MCF 10A (cell line): ENCODE measurements at regions not wholly inside any gene's neighbourhood (a gene's known extent, or its start where the extent isn't known, plus 50 kb on each side); places are given as distances from the start of the nearest gene placed in this dataset.
"Not testable (repeated sequence)": the region's sequence is repeated elsewhere in the genome, so short reads cannot be mapped to it uniquely, and the experiment has no call there.

Experiments used
- BruUV-seq: library from RNA; stranded (reverse); fragments of 400-500 nt; replicated peaks from 2 replicates; lab custom pipeline; 2021; lab: Mats Ljungman, UMichigan
- CTCF ChIA-PET: fragments of 300-600 bp; sonication (Branson Sonifier 250); formaldehyde crosslinking; extraction: SDS; loops from one replicate; lab custom pipeline; 2021; ENCODE audit warnings: antibody characterized with exemption, inconsistent platforms; lab: Yijun Ruan, JAX
- POLR2A ChIA-PET: fragments of 300-600, 350-650 bp; sonication (Branson Sonifier 250); formaldehyde crosslinking; extraction: SDS; loops from one replicate; lab custom pipeline; 2020; ENCODE audit warnings: antibody characterized with exemption, inconsistent platforms; lab: Yijun Ruan, JAX
- DNase-seq: peaks from one replicate; pipeline ENCODE4 v3.0.0-alpha.2; 2018; ENCODE audit not compliant: unreplicated experiment
- H3K27ac Mint-ChIP-seq: one replicate; pipeline ENCODE4 v1.8.0; 2022; ENCODE audit warnings: mild to moderate bottlenecking, low read depth, mixed read lengths; ENCODE audit not compliant: unreplicated experiment
- H3K27me3 Mint-ChIP-seq: one replicate; pipeline ENCODE4 v1.8.0; 2022; ENCODE audit warnings: mixed read lengths; ENCODE audit not compliant: insufficient read depth, unreplicated experiment
- H3K36me3 Mint-ChIP-seq: one replicate; pipeline ENCODE4 v1.8.0; 2022; ENCODE audit warnings: mild to moderate bottlenecking, moderate library complexity, mixed read lengths; ENCODE audit not compliant: insufficient read depth, unreplicated experiment
- H3K4me1 Mint-ChIP-seq: one replicate; pipeline ENCODE4 v1.8.0; 2022; ENCODE audit warnings: mixed read lengths; ENCODE audit not compliant: insufficient read depth, unreplicated experiment
- H3K4me3 Mint-ChIP-seq: one replicate; pipeline ENCODE4 v1.8.0; 2022; ENCODE audit warnings: mild to moderate bottlenecking, moderate library complexity, mixed read lengths; ENCODE audit not compliant: unreplicated experiment
- H3K9me3 Mint-ChIP-seq: one replicate; pipeline ENCODE4 v1.8.0; 2022; ENCODE audit warnings: mixed read lengths; ENCODE audit not compliant: unreplicated experiment
- CTCF ChIP-seq: fragments of 200-600 bp; IDR thresholded peaks from one replicate; pipeline ENCODE4 v1.8.0; 2022; ENCODE audit warnings: antibody characterized with exemption, mild to moderate bottlenecking; ENCODE audit not compliant: unreplicated experiment
- intact Hi-C: fragments of 100-400 bp; cut with micrococcal nuclease; formaldehyde crosslinking; loops from 2 replicates; pipeline ENCODE4 v1.14.1; 2022

GRCh38 chr4:101643186-101643837 is 147.2 kb upstream of the BANK1 start:
- ChIA-PET POLR2A (interaction anchor here (0.5 to 1.4 kb wide), 12 partner anchors 19 to 833 kb away, joined by 3 to 9 read pairs (median 3); no protein-coding TSS in a partner anchor), CTCF (no interaction called here)
- H3K27me3 Mint-ChIP-seq: no peaks in the 10 kb centered on the region
- H3K4me3 Mint-ChIP-seq: no peak overlapping the region
- peak; percentile 67 for DNase-seq
- no peaks in the 10 kb centered on the region for H3K9me3 Mint-ChIP-seq
- H3K4me1 Mint-ChIP-seq: peaks cover 20% of the 10 kb centered on the region
- peak overlapping the region; percentile 10 for H3K27ac Mint-ChIP-seq
- BruUV-seq: no TSS peak
- no peak for TF ChIP-seq CTCF
- H3K36me3 Mint-ChIP-seq: no peaks in the 10 kb centered on the region
- intact Hi-C loops: no loop called here

GRCh38 chr4:101632766-101633165 is 157.8 kb upstream of the BANK1 start:
- DNase-seq, H3K4me1 Mint-ChIP-seq, intact Hi-C loops, H3K4me3 Mint-ChIP-seq, H3K27me3 Mint-ChIP-seq, H3K9me3 Mint-ChIP-seq, H3K27ac Mint-ChIP-seq, CTCF ChIA-PET, BruUV-seq, POLR2A ChIA-PET, H3K36me3 Mint-ChIP-seq: not testable (repeated sequence)

- no TSS peak for BruUV-seq
- H3K27me3 Mint-ChIP-seq: no peaks in the 10 kb centered on the region
- no peak overlapping the region for H3K4me3 Mint-ChIP-seq
Measured at GRCh38 chr4:101630319-101630986, 160.1 kb upstream of the BANK1 start.

GRCh38 chr4:101621120-101621519 is 169.4 kb upstream of the BANK1 start:
- Mint-ChIP-seq H3K9me3 (no peaks in the 10 kb centered on the region), H3K4me3 (no peak overlapping the region), H3K4me1 (peaks cover 7% of the 10 kb centered on the region), H3K27ac (no peak overlapping the region), H3K27me3 (no peaks in the 10 kb centered on the region), H3K36me3 (no peaks in the 10 kb centered on the region)
- BruUV-seq: no TSS peak
- TF ChIP-seq CTCF: no peak
- POLR2A ChIA-PET: interaction anchor here (0.7 kb wide), 1 partner anchor 12 kb away, joined by 3 read pairs; no protein-coding TSS in a partner anchor
- CTCF ChIA-PET: no interaction called here
- peak; percentile 8 for DNase-seq
- intact Hi-C loops: no loop called here

More at GRCh38 chr4:101630319-101630986, 160.1 kb upstream of the BANK1 start:
- ChIA-PET POLR2A (interaction anchor here (1.0 kb wide), 1 partner anchor 17 kb away, joined by 3 read pairs; no protein-coding TSS in a partner anchor), CTCF (interaction anchor here (0.5 to 0.7 kb wide), 2 partner anchors 99 to 425 kb away, joined by 3 to 4 read pairs; no protein-coding TSS in a partner anchor)
- H3K4me1 Mint-ChIP-seq: no peaks in the 10 kb centered on the region
- H3K27ac Mint-ChIP-seq: no peak overlapping the region
- no peaks in the 10 kb centered on the region for H3K36me3 Mint-ChIP-seq
- no peak for TF ChIP-seq CTCF
- intact Hi-C loops: no loop called here
- no peaks in the 10 kb centered on the region for H3K9me3 Mint-ChIP-seq
- no peak for DNase-seq
